ENCODE measurements at regions not wholly inside any gene's neighbourhood (a gene's known extent, or its start where the extent isn't known, plus 50 kb on each side); places are given as distances from the start of the nearest gene placed in this dataset.
"Not testable (repeated sequence)": the region's sequence is repeated elsewhere in the genome, so short reads cannot be mapped to it uniquely, and the experiment has no call there.

DNA sequence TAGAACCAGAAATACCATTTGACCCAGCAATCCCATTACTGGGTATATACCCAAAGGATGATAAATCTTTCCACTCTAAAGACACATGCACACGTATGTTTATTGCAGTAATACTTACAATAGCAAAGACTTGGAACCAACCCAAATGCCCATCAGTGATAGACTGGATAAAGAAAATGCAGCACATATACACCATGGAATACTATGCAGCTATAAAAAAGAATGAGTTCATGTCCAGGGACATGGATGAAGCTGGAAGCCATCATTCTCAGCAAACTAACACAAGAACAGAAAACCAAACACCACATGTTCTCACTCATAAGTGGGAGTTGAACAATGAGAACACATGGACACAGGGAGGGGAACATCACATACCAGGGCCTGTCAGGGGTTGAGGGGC, 137.9 kb downstream of the PXDC1 start:
- TF ChIP-seq, protein P1, sequence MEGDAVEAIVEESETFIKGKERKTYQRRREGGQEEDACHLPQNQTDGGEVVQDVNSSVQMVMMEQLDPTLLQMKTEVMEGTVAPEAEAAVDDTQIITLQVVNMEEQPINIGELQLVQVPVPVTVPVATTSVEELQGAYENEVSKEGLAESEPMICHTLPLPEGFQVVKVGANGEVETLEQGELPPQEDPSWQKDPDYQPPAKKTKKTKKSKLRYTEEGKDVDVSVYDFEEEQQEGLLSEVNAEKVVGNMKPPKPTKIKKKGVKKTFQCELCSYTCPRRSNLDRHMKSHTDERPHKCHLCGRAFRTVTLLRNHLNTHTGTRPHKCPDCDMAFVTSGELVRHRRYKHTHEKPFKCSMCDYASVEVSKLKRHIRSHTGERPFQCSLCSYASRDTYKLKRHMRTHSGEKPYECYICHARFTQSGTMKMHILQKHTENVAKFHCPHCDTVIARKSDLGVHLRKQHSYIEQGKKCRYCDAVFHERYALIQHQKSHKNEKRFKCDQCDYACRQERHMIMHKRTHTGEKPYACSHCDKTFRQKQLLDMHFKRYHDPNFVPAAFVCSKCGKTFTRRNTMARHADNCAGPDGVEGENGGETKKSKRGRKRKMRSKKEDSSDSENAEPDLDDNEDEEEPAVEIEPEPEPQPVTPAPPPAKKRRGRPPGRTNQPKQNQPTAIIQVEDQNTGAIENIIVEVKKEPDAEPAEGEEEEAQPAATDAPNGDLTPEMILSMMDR (IDR thresholded peaks at IDR 0.05) = not testable (repeated sequence)
- not testable (repeated sequence) for TF ChIP-seq POLR2A (IDR thresholded peaks at IDR 0.05)

All from prostate gland (tissue), 2 donors.